Breast epithelium (tissue), 3 donors: ENCODE measurements at regions not wholly inside any gene's neighbourhood (a gene's known extent, or its start where the extent isn't known, plus 50 kb on each side); places are given as distances from the start of the nearest gene placed in this dataset.

ENCODE experiments used
- POLR2AphosphoS5 ChIP-seq, 3 donors: sonication (generic); formaldehyde crosslinking; IDR thresholded peaks; one replicate each; pipeline ENCODE4 v1.6.1; 2017; ENCODE audit warnings: antibody characterized with exemption in 3 of 3
- TF ChIP-seq, protein P1 (sequence below), 3 donors: fragments of 450-650 bp; IDR thresholded peaks; one replicate each; pipeline ENCODE4 v1.5.1; 2016 to 2017; ENCODE audit warnings: antibody characterized with exemption in 3 of 3, mild to moderate bottlenecking in 3 of 3, moderate library complexity in 3 of 3

DNA sequence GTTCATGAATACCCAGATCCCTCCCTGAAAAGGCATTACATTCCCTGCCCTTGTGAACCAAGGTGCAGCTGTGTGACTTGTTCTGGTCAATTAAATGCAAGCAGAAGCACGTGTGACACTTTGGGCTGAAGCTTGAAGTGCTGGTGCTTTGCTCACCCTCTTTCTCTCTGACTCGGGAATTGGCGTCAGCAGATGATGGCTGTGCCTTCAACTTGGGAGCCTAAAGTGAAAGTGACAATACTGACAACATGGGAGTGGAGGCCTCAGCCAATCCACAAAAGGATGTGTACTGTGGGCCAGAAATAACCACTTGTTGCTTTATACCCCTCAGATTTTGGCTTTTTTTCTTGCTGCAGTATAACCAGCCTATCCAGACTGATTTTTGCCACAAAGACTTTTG is 148.3 kb upstream of the THY1 start:
- TF ChIP-seq, protein P1, sequence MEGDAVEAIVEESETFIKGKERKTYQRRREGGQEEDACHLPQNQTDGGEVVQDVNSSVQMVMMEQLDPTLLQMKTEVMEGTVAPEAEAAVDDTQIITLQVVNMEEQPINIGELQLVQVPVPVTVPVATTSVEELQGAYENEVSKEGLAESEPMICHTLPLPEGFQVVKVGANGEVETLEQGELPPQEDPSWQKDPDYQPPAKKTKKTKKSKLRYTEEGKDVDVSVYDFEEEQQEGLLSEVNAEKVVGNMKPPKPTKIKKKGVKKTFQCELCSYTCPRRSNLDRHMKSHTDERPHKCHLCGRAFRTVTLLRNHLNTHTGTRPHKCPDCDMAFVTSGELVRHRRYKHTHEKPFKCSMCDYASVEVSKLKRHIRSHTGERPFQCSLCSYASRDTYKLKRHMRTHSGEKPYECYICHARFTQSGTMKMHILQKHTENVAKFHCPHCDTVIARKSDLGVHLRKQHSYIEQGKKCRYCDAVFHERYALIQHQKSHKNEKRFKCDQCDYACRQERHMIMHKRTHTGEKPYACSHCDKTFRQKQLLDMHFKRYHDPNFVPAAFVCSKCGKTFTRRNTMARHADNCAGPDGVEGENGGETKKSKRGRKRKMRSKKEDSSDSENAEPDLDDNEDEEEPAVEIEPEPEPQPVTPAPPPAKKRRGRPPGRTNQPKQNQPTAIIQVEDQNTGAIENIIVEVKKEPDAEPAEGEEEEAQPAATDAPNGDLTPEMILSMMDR (IDR thresholded peaks at IDR 0.05), result no peak
- no peak for TF ChIP-seq POLR2AphosphoS5 (IDR thresholded peaks at IDR 0.05)
